HG02798 (cell line): ENCODE measurements at regions not wholly inside any gene's neighbourhood (a gene's known extent, or its start where the extent isn't known, plus 50 kb on each side); places are given as distances from the start of the nearest gene placed in this dataset.

ENCODE experiments used
- ATAC-seq: cut with Tn5 transposase; IDR thresholded peaks from one replicate; pipeline ENCODE4 v1.9.1; 2021; ENCODE audit warnings: mild to moderate bottlenecking; ENCODE audit not compliant: unreplicated experiment, poor library complexity

GRCh38 chr2:67515538-67515937 is 118.4 kb downstream of the ETAA1 start:
- no peak for ATAC-seq

GRCh38 chr2:67516362-67516761 is 119.2 kb downstream of the ETAA1 start:
- no peak for ATAC-seq

- ATAC-seq: no peak
Measured at GRCh38 chr2:67516899-67517530, 119.9 kb downstream of the ETAA1 start.

GRCh38 chr2:67522148-67522547 is 125.0 kb downstream of the ETAA1 start:
- no peak for ATAC-seq

- no peak for ATAC-seq
Measured at GRCh38 chr2:67524213-67524612, 127.1 kb downstream of the ETAA1 start.

- no peak for ATAC-seq
Measured at GRCh38 chr2:67524777-67525176, 127.6 kb downstream of the ETAA1 start.

- ATAC-seq: no peak
Measured at GRCh38 chr2:67526283-67526682, 129.2 kb downstream of the ETAA1 start.

GRCh38 chr2:67528320-67528719 is 131.2 kb downstream of the ETAA1 start:
- no peak for ATAC-seq

GRCh38 chr2:67532387-67532786 is 135.3 kb downstream of the ETAA1 start:
- ATAC-seq: no peak

GRCh38 chr2:67534745-67535144 is 137.6 kb downstream of the ETAA1 start:
- ATAC-seq: no peak

GRCh38 chr2:67540962-67541361 is 143.8 kb downstream of the ETAA1 start:
- ATAC-seq: no peak

- no peak for ATAC-seq
Measured at GRCh38 chr2:67544286-67544685, 147.2 kb downstream of the ETAA1 start.

- ATAC-seq: no peak
Measured at GRCh38 chr2:67548317-67549201, 151.4 kb downstream of the ETAA1 start.

GRCh38 chr2:67559156-67559555 is 162.0 kb downstream of the ETAA1 start:
- no peak for ATAC-seq

GRCh38 chr2:67560771-67561456 is 163.8 kb downstream of the ETAA1 start:
- ATAC-seq: no peak

GRCh38 chr2:67561457-67561965 is 164.4 kb downstream of the ETAA1 start:
- ATAC-seq: no peak

GRCh38 chr2:67564076-67564475 is 166.9 kb downstream of the ETAA1 start:
- no peak for ATAC-seq

- no peak for ATAC-seq
Measured at GRCh38 chr2:67564626-67565025, 167.5 kb downstream of the ETAA1 start.

- no peak for ATAC-seq
Measured at GRCh38 chr2:67565262-67565661, 168.1 kb downstream of the ETAA1 start.

- no peak for ATAC-seq
Measured at GRCh38 chr2:67565761-67566160, 168.6 kb downstream of the ETAA1 start.

GRCh38 chr2:67566285-67566684 is 169.2 kb downstream of the ETAA1 start:
- no peak for ATAC-seq
